IMR-90 (cell line): ENCODE measurements at regions not wholly inside any gene's neighbourhood (a gene's known extent, or its start where the extent isn't known, plus 50 kb on each side); places are given as distances from the start of the nearest gene placed in this dataset.

Source experiments
- ATAC-seq: fragments of 200-7000 bp; cut with Tn5 transposase; 2 replicates; pipeline ENCODE4 v1.9.1; 2020; ENCODE audit warnings: low read depth, mild to moderate bottlenecking, moderate library complexity
- BruUV-seq: library from RNA; stranded (reverse); fragments of 400-500 nt; replicated peaks from 2 replicates; lab custom pipeline; 2021; lab: Mats Ljungman, UMichigan
- CTCF ChIA-PET: fragments of 300-600 bp; formaldehyde crosslinking; extraction: SDS; loops from one replicate; lab custom pipeline; 2021; ENCODE audit warnings: antibody characterized with exemption; lab: Yijun Ruan, JAX
- POLR2A ChIA-PET: fragments of 300-600 bp; sonication (Branson Sonifier 250); formaldehyde crosslinking; loops from one replicate; lab custom pipeline; 2022; ENCODE audit warnings: antibody characterized with exemption; ENCODE audit not compliant: unreplicated experiment; lab: Charles Lee
- DNase-seq: peaks from one replicate; pipeline ENCODE4 v3.0.0; 2013
- H2AFZ ChIP-seq: replicated peaks from 2 replicates; pipeline ENCODE3; 2013; ENCODE audit warnings: low read length, mild to moderate bottlenecking; ENCODE audit not compliant: poor library complexity
- H2AK5ac ChIP-seq: 2 replicates; pipeline ENCODE4 v1.6.1; 2013; ENCODE audit warnings: low read depth, low read length, inconsistent platforms
- H2AK9ac ChIP-seq: replicated peaks from 2 replicates; pipeline ENCODE3; 2013; ENCODE audit warnings: mild to moderate bottlenecking, low read depth, low read length, moderate library complexity; ENCODE audit not compliant: poor library complexity
- H2BK120ac ChIP-seq: 2 replicates; pipeline ENCODE4 v1.6.1; 2013; ENCODE audit warnings: low read depth, low read length, inconsistent platforms
- H2BK15ac ChIP-seq: 3 replicates; pipeline ENCODE4 v1.6.1; 2013; ENCODE audit warnings: low read depth, low read length, inconsistent platforms
- H2BK20ac ChIP-seq: 2 replicates; pipeline ENCODE4 v1.6.1; 2013; ENCODE audit warnings: low read depth, mild to moderate bottlenecking, inconsistent platforms, low read length, moderate library complexity
- H2BK5ac ChIP-seq: 2 replicates; pipeline ENCODE4 v1.6.1; 2013; ENCODE audit warnings: mild to moderate bottlenecking, low read depth, low read length, inconsistent platforms; ENCODE audit not compliant: poor library complexity, severe bottlenecking
- H3K14ac ChIP-seq: replicated peaks from 2 replicates; pipeline ENCODE4 v1.6.1; 2013; ENCODE audit warnings: low read depth, low read length, inconsistent platforms
- H3K18ac ChIP-seq: 2 replicates; pipeline ENCODE4 v1.6.1; 2013; ENCODE audit warnings: low read depth, low read length, control low read depth
- H3K23ac ChIP-seq: 2 replicates; pipeline ENCODE4 v1.6.1; 2013; ENCODE audit warnings: low read depth, low read length, inconsistent platforms
- H3K27ac ChIP-seq: 2 replicates; pipeline ENCODE4 v1.5.1; 2013; ENCODE audit warnings: mild to moderate bottlenecking, control low read depth, low read length; ENCODE audit not compliant: insufficient read depth
- H3K27me3 ChIP-seq: 2 replicates; pipeline ENCODE4 v1.6.1; 2013; ENCODE audit warnings: low read length; ENCODE audit not compliant: control insufficient read depth, insufficient read depth
- H3K36me3 ChIP-seq: 2 replicates; pipeline ENCODE4 v1.6.1; 2013; ENCODE audit warnings: low read length, mixed read lengths; ENCODE audit not compliant: control insufficient read depth, insufficient read depth
- H3K4ac ChIP-seq: 2 replicates; pipeline ENCODE4 v1.6.1; 2013; ENCODE audit warnings: low read depth, low read length, inconsistent platforms
- H3K4me1 ChIP-seq: 2 replicates; pipeline ENCODE4 v1.6.1; 2013; ENCODE audit warnings: low read length, mixed read lengths; ENCODE audit not compliant: control insufficient read depth, insufficient read depth
- H3K4me2 ChIP-seq: 2 replicates; pipeline ENCODE4 v1.6.1; 2013; ENCODE audit warnings: low read depth, mild to moderate bottlenecking, control low read depth, low read length, moderate library complexity
- H3K4me3 ChIP-seq: 2 replicates; pipeline ENCODE4 v1.5.1; 2013; ENCODE audit warnings: low read depth, mild to moderate bottlenecking, control low read depth, low read length, moderate library complexity; ENCODE audit not compliant: insufficient read depth
- H3K56ac ChIP-seq: 2 replicates; pipeline ENCODE4 v1.6.1; 2013; ENCODE audit warnings: low read length, inconsistent platforms; ENCODE audit not compliant: insufficient read depth; ENCODE audit errors: extremely low read depth
- H3K79me1 ChIP-seq, 2 experiments: 2 replicates each; pipeline ENCODE4 v1.6.1; 2013; ENCODE audit warnings: low read length in 2 of 2, inconsistent platforms in 1 of 2, low read depth in 1 of 2
- H3K9ac ChIP-seq: 2 replicates; pipeline ENCODE4 v1.6.1; 2013; ENCODE audit warnings: low read depth, low read length, control low read depth
- H3K9me1 ChIP-seq: 2 replicates; pipeline ENCODE4 v1.6.1; 2013; ENCODE audit warnings: low read length, inconsistent platforms; ENCODE audit not compliant: insufficient read depth
- H3K9me3 ChIP-seq: 2 replicates; pipeline ENCODE4 v1.6.1; 2013; ENCODE audit warnings: low read length; ENCODE audit not compliant: control insufficient read depth, insufficient read depth
- H4K20me1 ChIP-seq: 2 replicates; pipeline ENCODE4 v1.6.1; 2013; ENCODE audit warnings: low read length, inconsistent platforms; ENCODE audit not compliant: insufficient read depth
- H4K5ac ChIP-seq: 2 replicates; pipeline ENCODE4 v1.6.1; 2013; ENCODE audit warnings: mild to moderate bottlenecking, low read depth, low read length, control low read depth
- H4K8ac ChIP-seq, 2 experiments: 2 replicates each; pipeline ENCODE4 v1.6.1; 2013; ENCODE audit warnings: low read depth in 2 of 2, low read length in 2 of 2, control low read depth in 1 of 2, inconsistent platforms in 1 of 2
- H4K91ac ChIP-seq: 2 replicates; pipeline ENCODE4 v1.6.1; 2013; ENCODE audit warnings: low read depth, low read length, inconsistent platforms; ENCODE audit not compliant: insufficient read depth
- BHLHE40 ChIP-seq: fragments of 150-350 bp; IDR thresholded peaks from 2 replicates; pipeline ENCODE4 v1.6.1; 2016; ENCODE audit warnings: mild to moderate bottlenecking, low read depth, low read length
- CEBPB ChIP-seq: IDR thresholded peaks from 2 replicates; pipeline ENCODE4 v1.6.1; 2012; ENCODE audit warnings: low read depth, low read length, improper control_type of control experiment
- CHD1 ChIP-seq: IDR thresholded peaks from 2 replicates; pipeline ENCODE4 v1.6.1; 2012; ENCODE audit warnings: low read depth, low read length, improper control_type of control experiment
- CTCF ChIP-seq: conservative IDR thresholded peaks from 2 replicates; pipeline ENCODE4 v1.5.1; 2012; ENCODE audit warnings: mild to moderate bottlenecking, low read depth, low read length, improper control_type of control experiment
- FOS ChIP-seq: fragments of 150-350 bp; IDR thresholded peaks from 2 replicates; pipeline ENCODE4 v1.6.1; 2016; ENCODE audit warnings: low read depth, low read length
- MAFK ChIP-seq: IDR thresholded peaks from 2 replicates; pipeline ENCODE4 v1.6.1; 2012; ENCODE audit warnings: low read depth, low read length, improper control_type of control experiment
- MAZ ChIP-seq: IDR thresholded peaks from 2 replicates; pipeline ENCODE4 v1.6.1; 2012; ENCODE audit warnings: low read depth, mild to moderate bottlenecking, low read length, improper control_type of control experiment, moderate library complexity, borderline replicate concordance
- MXI1 ChIP-seq: IDR thresholded peaks from 2 replicates; pipeline ENCODE4 v1.6.1; 2012; ENCODE audit warnings: low read depth, mild to moderate bottlenecking, low read length, moderate library complexity, borderline replicate concordance
- NFE2L2 ChIP-seq: fragments of 150-350 bp; IDR thresholded peaks from 2 replicates; pipeline ENCODE4 v1.6.1; 2016; ENCODE audit warnings: low read depth, mild to moderate bottlenecking, low read length
- POLR2A ChIP-seq: IDR thresholded peaks from 2 replicates; pipeline ENCODE4 v1.6.1; 2012; ENCODE audit warnings: mild to moderate bottlenecking, low read depth, low read length
- RAD21 ChIP-seq: IDR thresholded peaks from 2 replicates; pipeline ENCODE4 v1.6.1; 2012; ENCODE audit warnings: low read length, improper control_type of control experiment
- RCOR1 ChIP-seq: IDR thresholded peaks from 2 replicates; pipeline ENCODE4 v1.6.1; 2012; ENCODE audit warnings: mild to moderate bottlenecking, low read length, improper control_type of control experiment; ENCODE audit not compliant: insufficient replicate concordance
- RFX5 ChIP-seq: IDR thresholded peaks from 2 replicates; pipeline ENCODE4 v1.8.0; 2012; ENCODE audit warnings: low read depth, mild to moderate bottlenecking, low read length, moderate library complexity
- SMC3 ChIP-seq: fragments of 150-350 bp; IDR thresholded peaks from 2 replicates; pipeline ENCODE4 v1.6.1; 2016; ENCODE audit warnings: low read depth, mild to moderate bottlenecking, antibody characterized with exemption, low read length, moderate library complexity
- USF2 ChIP-seq: fragments of 150-350 bp; IDR thresholded peaks from 2 replicates; pipeline ENCODE4 v1.6.1; 2017; ENCODE audit warnings: mild to moderate bottlenecking, antibody characterized with exemption, low read length, low read depth
- WGBS, 2 experiments: methylation state at CpG; one replicate each; pipeline versions ENCODE4 v1.1.5 to v1.1.7; 2013; ENCODE audit warnings: missing lambda C conversion rate in 2 of 2; ENCODE audit not compliant: insufficient read length in 1 of 2; ENCODE audit errors: extremely low coverage in 2 of 2; 5-methylcytosine and 5-hydroxymethylcytosine counted together
- dilution Hi-C: fragments of 300-500 bp; cut with HindIII; formaldehyde crosslinking; loops from one replicate; pipeline ENCODE4 v1.14.3; 2018; ENCODE audit warnings: low sequenced_read_pairs; ENCODE audit not compliant: unreplicated experiment
- in situ Hi-C: fragments of 300-500 bp; cut with MboI; formaldehyde crosslinking; loops from 3 replicates; pipeline ENCODE4 v1.14.3; 2019; ENCODE audit warnings: low sequenced_read_pairs, inconsistent platforms, mixed read lengths
- intact Hi-C: fragments of 100-400 bp; cut with micrococcal nuclease; formaldehyde crosslinking; loops from 2 replicates; pipeline ENCODE4 v1.10.0; 2022
- TF ChIP-seq, protein P1 (sequence below): fragments of 150-350 bp; IDR thresholded peaks from 2 replicates; pipeline ENCODE4 v1.6.1; 2016; ENCODE audit warnings: low read depth, mild to moderate bottlenecking, low read length, moderate library complexity, borderline replicate concordance

DNA sequence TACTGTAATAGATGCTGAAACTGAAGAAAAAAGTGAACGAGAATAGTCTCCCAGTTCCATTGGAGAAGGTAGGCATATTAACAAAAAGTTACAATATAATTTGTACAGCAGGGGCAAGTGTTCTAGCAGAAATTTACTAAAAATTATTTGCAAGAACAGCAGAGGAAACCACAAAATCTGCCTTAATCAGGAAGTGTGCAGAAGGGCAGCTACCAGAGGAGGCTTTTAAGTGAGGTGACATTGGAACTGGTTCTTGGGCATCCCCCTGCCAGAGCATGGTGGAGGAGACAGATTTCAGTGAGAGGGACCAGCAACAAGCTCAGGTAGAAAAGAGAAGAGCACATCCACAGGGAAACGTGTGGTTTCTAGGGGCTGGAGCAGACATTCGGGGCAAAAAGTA, 279.3 kb upstream of the CAMK1G start:
- Histone ChIP-seq H3K18ac (no peak overlapping the region), H3K4me2 (no peak overlapping the region), H3K36me3 (no peaks in the 10 kb centered on the region), H3K23ac (no peak overlapping the region), H3K4ac (no peak overlapping the region), H3K9me3 (no peaks in the 10 kb centered on the region), H2BK15ac (no peak overlapping the region), H2AFZ (no peak overlapping the region), H2BK5ac (no peak overlapping the region), H4K5ac (no peak overlapping the region), H4K20me1 (no peaks in the 10 kb centered on the region), H4K91ac (no peak overlapping the region), H3K14ac (no peak overlapping the region), H2AK9ac (no peak overlapping the region), H3K4me1 (no peaks in the 10 kb centered on the region), H3K9me1 (no peaks in the 10 kb centered on the region), H3K9ac (no peak overlapping the region), H3K27ac (no peak overlapping the region), H3K79me1 (no peaks in the 10 kb centered on the region), H3K27me3 (peaks cover 1% of the 10 kb centered on the region; the same call in 1 of the 2 replicates), H2AK5ac (no peak overlapping the region), H2BK120ac (no peak overlapping the region), H3K4me3 (no peak overlapping the region), H2BK20ac (no peak overlapping the region), H4K8ac (no peak overlapping the region), H3K56ac (no peak overlapping the region)
- ATAC-seq: no peak
- 52% methylated on average over 2 of the region's 3 CpGs; no CpG with 5 or more reads in 1 of the 2 experiments for WGBS, 2 experiments
- in situ Hi-C loops: no loop called here
- BruUV-seq: no TSS peak
- intact Hi-C loops: no loop called here
- TF ChIP-seq BHLHE40: no peak
- no peak for TF ChIP-seq MAFK
- no peak for TF ChIP-seq USF2
- no peak for TF ChIP-seq POLR2A
- no peak for TF ChIP-seq CHD1
- no peak for TF ChIP-seq CTCF
- TF ChIP-seq, protein P1, sequence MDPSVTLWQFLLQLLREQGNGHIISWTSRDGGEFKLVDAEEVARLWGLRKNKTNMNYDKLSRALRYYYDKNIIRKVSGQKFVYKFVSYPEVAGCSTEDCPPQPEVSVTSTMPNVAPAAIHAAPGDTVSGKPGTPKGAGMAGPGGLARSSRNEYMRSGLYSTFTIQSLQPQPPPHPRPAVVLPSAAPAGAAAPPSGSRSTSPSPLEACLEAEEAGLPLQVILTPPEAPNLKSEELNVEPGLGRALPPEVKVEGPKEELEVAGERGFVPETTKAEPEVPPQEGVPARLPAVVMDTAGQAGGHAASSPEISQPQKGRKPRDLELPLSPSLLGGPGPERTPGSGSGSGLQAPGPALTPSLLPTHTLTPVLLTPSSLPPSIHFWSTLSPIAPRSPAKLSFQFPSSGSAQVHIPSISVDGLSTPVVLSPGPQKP: no peak
- TF ChIP-seq RFX5: no peak
- no peak for TF ChIP-seq MAZ
- TF ChIP-seq MXI1: no peak
- TF ChIP-seq SMC3: no peak
- TF ChIP-seq RCOR1: no peak
- no peak for TF ChIP-seq CEBPB
- no peak for TF ChIP-seq FOS
- TF ChIP-seq NFE2L2: no peak
- TF ChIP-seq RAD21: no peak
- no peak for DNase-seq
- ChIA-PET POLR2A (no interaction called here), CTCF (no interaction called here)
- dilution Hi-C loops: no loop called here
